Neural crest cell (in vitro differentiated cells): ENCODE measurements at regions not wholly inside any gene's neighbourhood (a gene's known extent, or its start where the extent isn't known, plus 50 kb on each side); places are given as distances from the start of the nearest gene placed in this dataset.

ENCODE experiments used
- DNase-seq: peaks from one replicate; pipeline ENCODE4 v3.0.0; 2021; ENCODE audit warnings: low read depth, mixed read lengths, low spot score
- H3K27ac Mint-ChIP-seq: one replicate; pipeline ENCODE4 v1.8.0; 2021; ENCODE audit warnings: mild to moderate bottlenecking, mixed read lengths; ENCODE audit not compliant: unreplicated experiment
- H3K27me3 Mint-ChIP-seq: 2 replicates; pipeline ENCODE4 v1.8.0; 2021; ENCODE audit warnings: low read depth, mild to moderate bottlenecking, mixed read lengths
- H3K36me3 Mint-ChIP-seq: 2 replicates; pipeline ENCODE4 v1.8.0; 2021; ENCODE audit warnings: low read depth, mild to moderate bottlenecking, mixed read lengths
- H3K4me1 Mint-ChIP-seq: 2 replicates; pipeline ENCODE4 v1.8.0; 2021; ENCODE audit warnings: mixed read lengths
- H3K4me3 Mint-ChIP-seq: one replicate; pipeline ENCODE4 v1.8.0; 2021; ENCODE audit warnings: mild to moderate bottlenecking, mixed read lengths
- H3K9me3 Mint-ChIP-seq: 2 replicates; pipeline ENCODE4 v1.8.0; 2021; ENCODE audit warnings: mixed read lengths
- TF ChIP-seq, protein P1 (sequence below): fragments of 200-600 bp; sonication (generic); conservative IDR thresholded peaks from 2 replicates; pipeline ENCODE4 v1.5.0; 2021; ENCODE audit warnings: antibody characterized with exemption, mild to moderate bottlenecking

DNA sequence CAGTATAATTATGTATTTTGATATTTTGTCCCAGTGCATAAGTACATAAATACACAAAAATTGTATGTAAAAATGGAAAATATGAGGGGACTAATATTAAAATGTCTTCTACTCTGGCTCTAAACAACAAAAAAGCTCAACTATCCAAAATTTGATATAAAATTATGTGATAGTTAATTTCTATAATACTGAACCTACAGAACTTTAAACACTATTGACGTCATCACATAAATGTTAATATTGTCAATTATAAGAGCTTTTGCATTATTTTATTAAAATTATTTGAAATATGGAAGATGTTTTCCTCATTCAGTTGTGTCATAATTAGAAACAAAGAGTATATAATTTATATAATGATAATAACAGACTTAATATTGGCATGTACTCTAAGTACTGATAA lies 1139.7 kb upstream of the TMEFF2 start:
- Mint-ChIP-seq H3K27me3 (no peaks in the 10 kb centered on the region), H3K4me1 (no peaks in the 10 kb centered on the region), H3K27ac (no peak overlapping the region), H3K36me3 (no peaks in the 10 kb centered on the region), H3K9me3 (no peaks in the 10 kb centered on the region), H3K4me3 (no peak overlapping the region)
- no peak for DNase-seq
- TF ChIP-seq, protein P1, sequence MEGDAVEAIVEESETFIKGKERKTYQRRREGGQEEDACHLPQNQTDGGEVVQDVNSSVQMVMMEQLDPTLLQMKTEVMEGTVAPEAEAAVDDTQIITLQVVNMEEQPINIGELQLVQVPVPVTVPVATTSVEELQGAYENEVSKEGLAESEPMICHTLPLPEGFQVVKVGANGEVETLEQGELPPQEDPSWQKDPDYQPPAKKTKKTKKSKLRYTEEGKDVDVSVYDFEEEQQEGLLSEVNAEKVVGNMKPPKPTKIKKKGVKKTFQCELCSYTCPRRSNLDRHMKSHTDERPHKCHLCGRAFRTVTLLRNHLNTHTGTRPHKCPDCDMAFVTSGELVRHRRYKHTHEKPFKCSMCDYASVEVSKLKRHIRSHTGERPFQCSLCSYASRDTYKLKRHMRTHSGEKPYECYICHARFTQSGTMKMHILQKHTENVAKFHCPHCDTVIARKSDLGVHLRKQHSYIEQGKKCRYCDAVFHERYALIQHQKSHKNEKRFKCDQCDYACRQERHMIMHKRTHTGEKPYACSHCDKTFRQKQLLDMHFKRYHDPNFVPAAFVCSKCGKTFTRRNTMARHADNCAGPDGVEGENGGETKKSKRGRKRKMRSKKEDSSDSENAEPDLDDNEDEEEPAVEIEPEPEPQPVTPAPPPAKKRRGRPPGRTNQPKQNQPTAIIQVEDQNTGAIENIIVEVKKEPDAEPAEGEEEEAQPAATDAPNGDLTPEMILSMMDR = no peak

DNA sequence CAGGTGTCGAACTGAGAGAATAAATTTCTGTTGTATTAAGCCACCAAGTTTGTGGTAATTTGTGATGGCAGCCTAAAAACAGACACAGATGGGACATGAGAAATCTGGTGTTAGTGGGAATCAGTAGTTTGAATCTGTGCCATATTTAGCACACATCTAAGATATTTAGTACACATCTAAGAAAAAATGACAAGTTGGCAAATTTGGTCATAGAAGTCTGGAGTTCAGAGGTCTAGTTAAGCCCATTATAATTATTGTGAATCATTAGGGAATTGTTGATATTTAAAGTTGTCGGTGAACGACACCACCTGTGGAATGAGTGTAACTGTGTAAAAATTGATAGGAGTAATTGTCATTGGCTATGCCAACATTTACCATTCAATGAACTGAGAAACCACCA lies 1138.8 kb upstream of the TMEFF2 start:
- TF ChIP-seq, protein P1 = no peak
- H3K4me1 Mint-ChIP-seq = no peaks in the 10 kb centered on the region
- no peaks in the 10 kb centered on the region for H3K9me3 Mint-ChIP-seq
- no peak overlapping the region for H3K27ac Mint-ChIP-seq
- H3K36me3 Mint-ChIP-seq = no peaks in the 10 kb centered on the region
- no peaks in the 10 kb centered on the region for H3K27me3 Mint-ChIP-seq
- no peak for DNase-seq
- no peak overlapping the region for H3K4me3 Mint-ChIP-seq

DNA sequence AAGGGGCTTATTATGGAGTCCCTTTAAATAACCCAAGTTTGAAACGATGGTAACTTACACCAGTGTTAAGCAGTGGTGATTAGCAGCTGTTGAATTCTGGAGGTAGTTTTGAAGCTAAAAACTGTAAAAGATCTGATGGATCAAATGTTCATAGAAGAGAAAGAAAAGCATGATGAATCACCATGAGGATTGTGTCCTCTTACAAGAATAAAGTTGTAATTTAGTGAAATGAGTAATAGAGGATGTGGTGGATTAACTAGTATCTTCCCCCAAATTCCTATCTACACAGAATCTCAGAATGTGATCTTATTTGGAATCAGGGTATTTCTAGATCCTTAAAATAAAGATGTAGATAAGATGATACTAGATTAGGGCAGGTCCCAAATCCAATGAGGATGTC lies 1138.2 kb upstream of the TMEFF2 start:
- Mint-ChIP-seq H3K9me3 (no peaks in the 10 kb centered on the region), H3K4me1 (no peaks in the 10 kb centered on the region), H3K36me3 (no peaks in the 10 kb centered on the region), H3K27ac (no peak overlapping the region), H3K4me3 (no peak overlapping the region), H3K27me3 (no peaks in the 10 kb centered on the region)
- TF ChIP-seq, protein P1 = no peak
- DNase-seq = no peak

DNA sequence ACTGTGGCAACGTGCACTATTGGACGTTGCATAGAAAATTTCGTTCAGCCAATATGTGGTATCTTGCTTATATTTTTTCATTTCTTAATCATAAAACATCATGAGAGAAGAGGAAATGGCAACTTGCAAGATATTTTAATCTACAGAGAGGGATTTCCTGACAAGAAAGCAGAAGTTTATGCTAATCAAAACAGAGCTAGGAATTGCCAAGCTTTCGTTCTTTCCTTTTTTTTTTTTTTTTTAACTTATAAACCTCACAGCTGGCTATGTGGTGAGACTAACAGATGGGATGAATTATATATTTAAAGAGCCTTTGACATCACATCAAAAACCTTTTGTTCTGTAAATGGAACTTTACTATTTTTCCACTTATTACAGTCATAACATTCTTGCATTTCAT lies 1136.9 kb upstream of the TMEFF2 start:
- no peak for DNase-seq
- no peaks in the 10 kb centered on the region for H3K9me3 Mint-ChIP-seq
- no peaks in the 10 kb centered on the region for H3K4me1 Mint-ChIP-seq
- H3K36me3 Mint-ChIP-seq = no peaks in the 10 kb centered on the region
- H3K4me3 Mint-ChIP-seq = no peak overlapping the region
- H3K27me3 Mint-ChIP-seq = no peaks in the 10 kb centered on the region
- TF ChIP-seq, protein P1 = no peak
- no peak overlapping the region for H3K27ac Mint-ChIP-seq

DNA sequence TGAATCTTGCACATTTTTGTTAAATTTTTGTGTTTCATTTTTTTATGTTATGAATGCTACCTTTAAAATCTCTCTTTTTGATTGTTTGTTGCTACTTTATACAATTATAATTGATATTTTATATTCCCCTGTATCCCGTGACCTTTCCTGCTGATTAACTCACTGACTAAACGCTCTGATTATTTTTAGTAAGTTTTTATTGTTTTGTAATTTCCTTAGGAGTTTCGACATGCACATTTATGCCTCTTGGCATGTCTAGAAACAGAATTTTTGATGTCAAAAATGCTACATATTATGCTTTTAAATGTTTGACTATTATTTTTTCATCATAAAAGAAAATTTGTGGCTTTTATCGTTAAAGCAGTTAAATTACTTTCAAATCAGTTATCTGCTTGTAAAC lies 1131.6 kb upstream of the TMEFF2 start:
- no peak overlapping the region for H3K4me3 Mint-ChIP-seq
- TF ChIP-seq, protein P1 = no peak
- no peaks in the 10 kb centered on the region for H3K9me3 Mint-ChIP-seq
- no peaks in the 10 kb centered on the region for H3K27me3 Mint-ChIP-seq
- H3K27ac Mint-ChIP-seq = no peak overlapping the region
- H3K4me1 Mint-ChIP-seq = no peaks in the 10 kb centered on the region
- no peak for DNase-seq
- no peaks in the 10 kb centered on the region for H3K36me3 Mint-ChIP-seq
